BLaER1 (cell line): ENCODE measurements at regions not wholly inside any gene's neighbourhood (a gene's known extent, or its start where the extent isn't known, plus 50 kb on each side); places are given as distances from the start of the nearest gene placed in this dataset.
"Not testable (repeated sequence)": the region's sequence is repeated elsewhere in the genome, so short reads cannot be mapped to it uniquely, and the experiment has no call there.

Source experiments
- H3K27ac ChIP-seq: shearing (Covaris generic); formaldehyde crosslinking; 2 replicates; pipeline ENCODE4 v1.8.1; 2022
- H3K27me3 ChIP-seq: shearing (Covaris generic); formaldehyde crosslinking; 2 replicates; pipeline ENCODE4 v1.8.1; 2022
- H3K36me3 ChIP-seq: shearing (Covaris generic); formaldehyde crosslinking; 2 replicates; pipeline ENCODE4 v1.8.1; 2022
- H3K4me1 ChIP-seq: shearing (Covaris generic); formaldehyde crosslinking; 2 replicates; pipeline ENCODE4 v1.8.1; 2022
- H3K4me2 ChIP-seq: shearing (Covaris generic); formaldehyde crosslinking; 2 replicates; pipeline ENCODE4 v1.8.1; 2022
- H3K4me3 ChIP-seq: shearing (Covaris generic); formaldehyde crosslinking; 2 replicates; pipeline ENCODE4 v1.8.1; 2022
- H3K9ac ChIP-seq: shearing (Covaris generic); formaldehyde crosslinking; 2 replicates; pipeline ENCODE4 v1.8.1; 2022
- H3K9me3 ChIP-seq: shearing (Covaris generic); formaldehyde crosslinking; 2 replicates; pipeline ENCODE4 v1.8.1; 2022
- H4K20me1 ChIP-seq: shearing (Covaris generic); formaldehyde crosslinking; 2 replicates; pipeline ENCODE4 v1.8.1; 2022
- Cebpa-rat ChIP-seq: shearing (Covaris generic); IDR thresholded peaks from 2 replicates; pipeline ENCODE4 v1.8.1; 2022

- no peak overlapping the region for H3K4me2 ChIP-seq
- no peak overlapping the region for H3K27ac ChIP-seq
- H3K4me1 ChIP-seq, result no peaks in the 10 kb centered on the region
- TF ChIP-seq Cebpa-rat, result no peak
- no peaks in the 10 kb centered on the region for H3K27me3 ChIP-seq
- H3K9me3 ChIP-seq, result no peaks in the 10 kb centered on the region
- H3K36me3 ChIP-seq, result no peaks in the 10 kb centered on the region
- H3K9ac ChIP-seq, result no peak overlapping the region
- H4K20me1 ChIP-seq, result no peaks in the 10 kb centered on the region
- no peak overlapping the region for H3K4me3 ChIP-seq
These were observed 425.9 kb downstream of the EPHA3 start for GRCh38 chr3:89533275-89533674.

- H3K9ac ChIP-seq, H3K27ac ChIP-seq, H3K36me3 ChIP-seq, H3K9me3 ChIP-seq, H3K4me1 ChIP-seq, H4K20me1 ChIP-seq, H3K4me3 ChIP-seq, H3K27me3 ChIP-seq, H3K4me2 ChIP-seq: not testable (repeated sequence)
These were observed 447.2 kb downstream of the EPHA3 start for GRCh38 chr3:89554587-89554986.

GRCh38 chr3:89558711-89559110, 451.3 kb downstream of the EPHA3 start:
- no peak for TF ChIP-seq Cebpa-rat
- Histone ChIP-seq H3K4me1 (no peaks in the 10 kb centered on the region), H4K20me1 (no peaks in the 10 kb centered on the region), H3K9ac (no peak overlapping the region), H3K36me3 (no peaks in the 10 kb centered on the region), H3K4me3 (no peak overlapping the region), H3K27ac (no peak overlapping the region), H3K4me2 (no peak overlapping the region), H3K27me3 (no peaks in the 10 kb centered on the region), H3K9me3 (no peaks in the 10 kb centered on the region)

- no peak overlapping the region for H3K4me3 ChIP-seq
- H4K20me1 ChIP-seq, result no peaks in the 10 kb centered on the region
- TF ChIP-seq Cebpa-rat, result no peak
- no peak overlapping the region for H3K9ac ChIP-seq
- H3K4me1 ChIP-seq, result no peaks in the 10 kb centered on the region
- H3K4me2 ChIP-seq, result no peak overlapping the region
- no peaks in the 10 kb centered on the region for H3K36me3 ChIP-seq
- H3K27ac ChIP-seq, result no peak overlapping the region
- no peaks in the 10 kb centered on the region for H3K27me3 ChIP-seq
- H3K9me3 ChIP-seq, result peaks cover 7% of the 10 kb centered on the region; the same call in 1 of the 2 replicates
These were observed 453.1 kb downstream of the EPHA3 start for GRCh38 chr3:89560568-89560967.

- H3K36me3 ChIP-seq, result no peaks in the 10 kb centered on the region
- H3K9ac ChIP-seq, result no peak overlapping the region
- no peak overlapping the region for H3K4me3 ChIP-seq
- TF ChIP-seq Cebpa-rat, result no peak
- no peaks in the 10 kb centered on the region for H3K4me1 ChIP-seq
- peaks cover 8% of the 10 kb centered on the region; the same call in 1 of the 2 replicates for H3K9me3 ChIP-seq
- H3K27ac ChIP-seq, result no peak overlapping the region
- no peak overlapping the region for H3K4me2 ChIP-seq
- H3K27me3 ChIP-seq, result no peaks in the 10 kb centered on the region
- H4K20me1 ChIP-seq, result no peaks in the 10 kb centered on the region
These were observed 455.0 kb downstream of the EPHA3 start for GRCh38 chr3:89562373-89562772.

- Histone ChIP-seq H3K9me3 (peaks cover 8% of the 10 kb centered on the region; the same call in 1 of the 2 replicates), H3K4me3 (no peak overlapping the region), H3K9ac (no peak overlapping the region), H3K4me2 (no peak overlapping the region), H3K27ac (no peak overlapping the region), H3K27me3 (no peaks in the 10 kb centered on the region), H3K36me3 (no peaks in the 10 kb centered on the region), H3K4me1 (no peaks in the 10 kb centered on the region), H4K20me1 (no peaks in the 10 kb centered on the region)
- TF ChIP-seq Cebpa-rat, result no peak
These were observed 457.7 kb downstream of the EPHA3 start for GRCh38 chr3:89565098-89565497.

- Histone ChIP-seq H3K4me2 (no peak overlapping the region), H3K9me3 (peaks cover 2% of the 10 kb centered on the region; the same call in 1 of the 2 replicates), H3K4me3 (no peak overlapping the region), H3K27me3 (no peaks in the 10 kb centered on the region), H3K27ac (no peak overlapping the region), H3K9ac (no peak overlapping the region), H3K4me1 (no peaks in the 10 kb centered on the region), H3K36me3 (no peaks in the 10 kb centered on the region), H4K20me1 (no peaks in the 10 kb centered on the region)
- no peak for TF ChIP-seq Cebpa-rat
These were observed 463.0 kb downstream of the EPHA3 start for GRCh38 chr3:89570465-89570864.

- no peak overlapping the region for H3K4me3 ChIP-seq
- no peak overlapping the region for H3K27ac ChIP-seq
- no peaks in the 10 kb centered on the region for H3K36me3 ChIP-seq
- no peaks in the 10 kb centered on the region for H3K27me3 ChIP-seq
- H3K4me2 ChIP-seq, result no peak overlapping the region
- no peaks in the 10 kb centered on the region for H3K4me1 ChIP-seq
- H3K9ac ChIP-seq, result no peak overlapping the region
- H4K20me1 ChIP-seq, result no peaks in the 10 kb centered on the region
- H3K9me3 ChIP-seq, result no peaks in the 10 kb centered on the region
- TF ChIP-seq Cebpa-rat, result no peak
These were observed 463.9 kb downstream of the EPHA3 start for GRCh38 chr3:89571298-89571697.

GRCh38 chr3:89571707-89572106, 464.3 kb downstream of the EPHA3 start:
- Histone ChIP-seq H3K27ac (no peak overlapping the region), H3K9ac (no peak overlapping the region), H3K9me3 (no peaks in the 10 kb centered on the region), H3K27me3 (no peaks in the 10 kb centered on the region), H3K4me1 (no peaks in the 10 kb centered on the region), H3K4me3 (no peak overlapping the region), H3K36me3 (no peaks in the 10 kb centered on the region), H4K20me1 (no peaks in the 10 kb centered on the region), H3K4me2 (no peak overlapping the region)
- TF ChIP-seq Cebpa-rat, result no peak

- H4K20me1 ChIP-seq, result no peaks in the 10 kb centered on the region
- H3K9me3 ChIP-seq, result no peaks in the 10 kb centered on the region
- H3K4me3 ChIP-seq, result no peak overlapping the region
- H3K4me2 ChIP-seq, result no peak overlapping the region
- no peaks in the 10 kb centered on the region for H3K36me3 ChIP-seq
- H3K4me1 ChIP-seq, result no peaks in the 10 kb centered on the region
- H3K9ac ChIP-seq, result no peak overlapping the region
- TF ChIP-seq Cebpa-rat, result no peak
- H3K27me3 ChIP-seq, result no peaks in the 10 kb centered on the region
- no peak overlapping the region for H3K27ac ChIP-seq
These were observed 464.8 kb downstream of the EPHA3 start for GRCh38 chr3:89572261-89572660.

GRCh38 chr3:89576417-89576816, 469.0 kb downstream of the EPHA3 start:
- no peaks in the 10 kb centered on the region for H3K36me3 ChIP-seq
- H3K27ac ChIP-seq, result no peak overlapping the region
- H3K4me1 ChIP-seq, result no peaks in the 10 kb centered on the region
- no peaks in the 10 kb centered on the region for H3K9me3 ChIP-seq
- H3K4me2 ChIP-seq, result no peak overlapping the region
- no peaks in the 10 kb centered on the region for H4K20me1 ChIP-seq
- TF ChIP-seq Cebpa-rat, result no peak
- no peak overlapping the region for H3K9ac ChIP-seq
- no peak overlapping the region for H3K4me3 ChIP-seq
- H3K27me3 ChIP-seq, result no peaks in the 10 kb centered on the region
